SK-N-SH (cell line): ENCODE measurements at regions not wholly inside any gene's neighbourhood (a gene's known extent, or its start where the extent isn't known, plus 50 kb on each side); places are given as distances from the start of the nearest gene placed in this dataset.

Source experiments
- CTCF ChIA-PET: fragments of 300-600, 350-600 bp; formaldehyde crosslinking; extraction: SDS; loops from one replicate; lab custom pipeline; 2021; lab: Yijun Ruan, JAX
- POLR2A ChIA-PET: fragments of 350-600 bp; sonication (Branson Sonifier 250); formaldehyde crosslinking; extraction: SDS; loops from one replicate; lab custom pipeline; 2020; ENCODE audit warnings: antibody characterized with exemption, inconsistent platforms; lab: Yijun Ruan, JAX
- DNase-seq: peaks from one replicate; pipeline ENCODE4 v3.0.0; 2012
- H2AFZ ChIP-seq: fragments of 200-600 bp; sonication (generic); 2 replicates; pipeline ENCODE4 v1.8.1; 2016; ENCODE audit warnings: antibody characterized with exemption, mild to moderate bottlenecking, low read depth
- H3F3A ChIP-seq: fragments of 200-600 bp; sonication (generic); replicated peaks from 2 replicates; pipeline ENCODE3; 2016; ENCODE audit warnings: antibody characterized with exemption, mild to moderate bottlenecking; ENCODE audit not compliant: insufficient read depth
- H3K27ac ChIP-seq, 2 experiments: fragments of 200-500 bp in 1 of 2; fragments of 200-600 bp in 1 of 2; sonication (Bioruptor generic) in 1 of 2; sonication (generic), shearing (Covaris generic) in 1 of 2; 2 replicates each; pipeline versions ENCODE4 v1.5.1 to v1.6.1; 2014 to 2016; ENCODE audit warnings: low read depth in 2 of 2, inconsistent platforms in 1 of 2, low read length in 1 of 2, mild to moderate bottlenecking in 1 of 2, mixed read lengths in 1 of 2
- H3K27me3 ChIP-seq: fragments of 200-600 bp; sonication (generic), shearing (Covaris generic); 2 replicates; pipeline ENCODE4 v1.6.1; 2016; ENCODE audit warnings: mixed run types; ENCODE audit not compliant: insufficient read depth
- H3K36me3 ChIP-seq, 2 experiments: fragments of 200-500 bp in 1 of 2; fragments of 200-600 bp in 1 of 2; sonication (Bioruptor generic) in 1 of 2; sonication (generic) in 1 of 2; replicated peaks in 1 of 2; 2 replicates each; pipeline versions ENCODE3 to v1.5.1; 2014 to 2016; ENCODE audit warnings: low read length in 1 of 2, mild to moderate bottlenecking in 1 of 2; ENCODE audit not compliant: insufficient read depth in 2 of 2, control insufficient read depth in 1 of 2
- H3K4me1 ChIP-seq, 2 experiments: fragments of 200-500 bp in 1 of 2; fragments of 200-600 bp in 1 of 2; sonication (Bioruptor generic) in 1 of 2; sonication (generic), shearing (Covaris generic) in 1 of 2; 2 replicates each; pipeline versions ENCODE4 v1.5.1 to v1.6.1; 2014 to 2016; ENCODE audit warnings: low read depth in 1 of 2, low read length in 1 of 2, mixed run types in 1 of 2; ENCODE audit not compliant: insufficient read depth in 2 of 2, control insufficient read depth in 1 of 2
- H3K4me2 ChIP-seq: fragments of 200-600 bp; sonication (generic), shearing (Covaris generic); 2 replicates; pipeline ENCODE4 v1.6.1; 2017; ENCODE audit warnings: mixed run types
- H3K4me3 ChIP-seq, 2 experiments: fragments of 200-500 bp in 1 of 2; fragments of 200-600 bp in 1 of 2; sonication (Bioruptor generic) in 1 of 2; sonication (generic), shearing (Covaris generic) in 1 of 2; 2 replicates each; pipeline versions ENCODE4 v1.5.1 to v1.8.1; 2014 to 2016; ENCODE audit warnings: low read depth in 2 of 2, inconsistent platforms in 1 of 2, low read length in 1 of 2, mild to moderate bottlenecking in 1 of 2, mixed read lengths in 1 of 2, moderate library complexity in 1 of 2
- H3K79me2 ChIP-seq: fragments of 200-600 bp; sonication (generic); 2 replicates; pipeline ENCODE4 v1.8.1; 2017; ENCODE audit warnings: mild to moderate bottlenecking; ENCODE audit not compliant: insufficient read depth
- H3K9ac ChIP-seq: fragments of 200-600 bp; sonication (generic); 2 replicates; pipeline ENCODE4 v1.6.1; 2017; ENCODE audit warnings: mixed run types
- H3K9me2 ChIP-seq: fragments of 200-600 bp; sonication (generic); 2 replicates; pipeline ENCODE4 v1.6.1; 2017; ENCODE audit warnings: mixed run types
- H3K9me3 ChIP-seq: fragments of 200-600 bp; sonication (generic); 2 replicates; pipeline ENCODE4 v1.6.1; 2017; ENCODE audit warnings: mixed run types, mild to moderate bottlenecking, moderate library complexity
- H4K20me1 ChIP-seq: fragments of 200-600 bp; sonication (generic); 2 replicates; pipeline ENCODE4 v1.6.1; 2017; ENCODE audit warnings: mild to moderate bottlenecking, mixed run types; ENCODE audit not compliant: insufficient read depth
- EP300 ChIP-seq, 2 experiments: IDR thresholded peaks; 2 replicates each; pipeline versions ENCODE4 v1.4.0 to v1.6.1; 2012; ENCODE audit warnings: borderline replicate concordance in 1 of 2, low read depth in 1 of 2, low read length in 1 of 2
- EZH2phosphoT487 ChIP-seq: fragments of 200-600 bp; sonication (generic); IDR thresholded peaks from 2 replicates; pipeline ENCODE4 v1.6.1; 2017; ENCODE audit warnings: low read depth, mixed run types, mild to moderate bottlenecking, antibody characterized with exemption, moderate library complexity, borderline replicate concordance
- FOXJ3 ChIP-seq: sonication (generic); formaldehyde crosslinking; IDR thresholded peaks from 2 replicates; pipeline ENCODE4 v1.5.1; 2020; ENCODE audit warnings: mild to moderate bottlenecking, missing genetic modification reagents
- FOXM1 ChIP-seq: IDR thresholded peaks from 2 replicates; pipeline ENCODE4 v1.4.0; 2012; ENCODE audit warnings: low read depth, mild to moderate bottlenecking
- GATA2 ChIP-seq: sonication (generic); formaldehyde crosslinking; IDR thresholded peaks from 2 replicates; pipeline ENCODE4 v1.5.0; 2020; ENCODE audit warnings: mild to moderate bottlenecking, missing genetic modification reagents
- IRF3 ChIP-seq: fragments of 150-350 bp; IDR thresholded peaks from 2 replicates; pipeline ENCODE4 v1.6.1; 2016; ENCODE audit warnings: mild to moderate bottlenecking, low read depth, low read length
- MXI1 ChIP-seq: IDR thresholded peaks from 2 replicates; pipeline ENCODE4 v1.6.1; 2012; ENCODE audit warnings: mild to moderate bottlenecking, low read depth, low read length, improper control_type of control experiment
- POLR2AphosphoS5 ChIP-seq: IDR thresholded peaks from 2 replicates; pipeline ENCODE4 v1.6.1; 2012; ENCODE audit warnings: low read depth, low read length
- RFX5 ChIP-seq: IDR thresholded peaks from 2 replicates; pipeline ENCODE4 v1.6.1; 2012; ENCODE audit warnings: mild to moderate bottlenecking, improper control_type of control experiment, low read length
- RXRA ChIP-seq: IDR thresholded peaks from 2 replicates; pipeline ENCODE4 v1.4.0; 2012; ENCODE audit warnings: low read depth, mild to moderate bottlenecking, borderline replicate concordance
- SMC3 ChIP-seq: IDR thresholded peaks from 2 replicates; pipeline ENCODE4 v1.6.1; 2012; ENCODE audit warnings: low read depth, low read length, improper control_type of control experiment
- TAF1 ChIP-seq: IDR thresholded peaks from 2 replicates; pipeline ENCODE4 v1.6.1; 2012; ENCODE audit warnings: low read depth, mild to moderate bottlenecking, low read length, moderate library complexity, borderline replicate concordance
- TCF12 ChIP-seq: IDR thresholded peaks from 2 replicates; pipeline ENCODE4 v1.4.0; 2012
- TEAD4 ChIP-seq: IDR thresholded peaks from 2 replicates; pipeline ENCODE4 v1.4.0; 2012; ENCODE audit warnings: mild to moderate bottlenecking, borderline replicate concordance; ENCODE audit not compliant: insufficient read depth
- YY1 ChIP-seq: IDR thresholded peaks from 2 replicates; pipeline ENCODE4 v1.4.0; 2012; ENCODE audit warnings: low read depth, mild to moderate bottlenecking
- WGBS: methylation state at CpG from one replicate; pipeline ENCODE4 v1.1.6; 2017; ENCODE audit warnings: low lambda C conversion rate; 5-methylcytosine and 5-hydroxymethylcytosine counted together
- TF ChIP-seq, protein P1 (sequence below): IDR thresholded peaks from 2 replicates; pipeline ENCODE4 v1.4.0; 2012; ENCODE audit warnings: low read depth, borderline replicate concordance
- TF ChIP-seq, protein P2 (sequence below): fragments of 200-600 bp; sonication (generic); IDR thresholded peaks from 2 replicates; pipeline ENCODE4 v1.6.1; 2017; ENCODE audit warnings: antibody characterized with exemption, mild to moderate bottlenecking, moderate library complexity
- TF ChIP-seq, protein P3 (sequence below): IDR thresholded peaks from 2 replicates; pipeline ENCODE4; 2012

- H3F3A ChIP-seq, result no peaks in the 10 kb centered on the region
- H4K20me1 ChIP-seq, result no peaks in the 10 kb centered on the region
- ChIA-PET POLR2A (no interaction called here), CTCF (no interaction called here)
- H3K9me3 ChIP-seq, result no peaks in the 10 kb centered on the region
- H3K27ac ChIP-seq, result no peak overlapping the region
- 50% methylated on average over 4 of the region's 4 CpGs for WGBS
- no peak overlapping the region for H3K4me3 ChIP-seq
- no peaks in the 10 kb centered on the region for H3K79me2 ChIP-seq
- H3K4me2 ChIP-seq, result no peak overlapping the region
- no peak for DNase-seq
- no peaks in the 10 kb centered on the region for H3K27me3 ChIP-seq
- no peak overlapping the region for H3K9ac ChIP-seq
- H3K4me1 ChIP-seq, result no peaks in the 10 kb centered on the region
- TF ChIP-seq TEAD4 (no peak), TCF12 (no peak), TAF1 (no peak), GATA2 (CRISPR knock-in tag) (no peak), FOXJ3 (CRISPR knock-in tag) (no peak), RFX5 (no peak), YY1 (no peak), SMC3 (no peak)
- TF ChIP-seq, protein P1, sequence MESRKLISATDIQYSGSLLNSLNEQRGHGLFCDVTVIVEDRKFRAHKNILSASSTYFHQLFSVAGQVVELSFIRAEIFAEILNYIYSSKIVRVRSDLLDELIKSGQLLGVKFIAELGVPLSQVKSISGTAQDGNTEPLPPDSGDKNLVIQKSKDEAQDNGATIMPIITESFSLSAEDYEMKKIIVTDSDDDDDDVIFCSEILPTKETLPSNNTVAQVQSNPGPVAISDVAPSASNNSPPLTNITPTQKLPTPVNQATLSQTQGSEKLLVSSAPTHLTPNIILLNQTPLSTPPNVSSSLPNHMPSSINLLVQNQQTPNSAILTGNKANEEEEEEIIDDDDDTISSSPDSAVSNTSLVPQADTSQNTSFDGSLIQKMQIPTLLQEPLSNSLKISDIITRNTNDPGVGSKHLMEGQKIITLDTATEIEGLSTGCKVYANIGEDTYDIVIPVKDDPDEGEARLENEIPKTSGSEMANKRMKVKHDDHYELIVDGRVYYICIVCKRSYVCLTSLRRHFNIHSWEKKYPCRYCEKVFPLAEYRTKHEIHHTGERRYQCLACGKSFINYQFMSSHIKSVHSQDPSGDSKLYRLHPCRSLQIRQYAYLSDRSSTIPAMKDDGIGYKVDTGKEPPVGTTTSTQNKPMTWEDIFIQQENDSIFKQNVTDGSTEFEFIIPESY, result no peak
- TF ChIP-seq, protein P2, sequence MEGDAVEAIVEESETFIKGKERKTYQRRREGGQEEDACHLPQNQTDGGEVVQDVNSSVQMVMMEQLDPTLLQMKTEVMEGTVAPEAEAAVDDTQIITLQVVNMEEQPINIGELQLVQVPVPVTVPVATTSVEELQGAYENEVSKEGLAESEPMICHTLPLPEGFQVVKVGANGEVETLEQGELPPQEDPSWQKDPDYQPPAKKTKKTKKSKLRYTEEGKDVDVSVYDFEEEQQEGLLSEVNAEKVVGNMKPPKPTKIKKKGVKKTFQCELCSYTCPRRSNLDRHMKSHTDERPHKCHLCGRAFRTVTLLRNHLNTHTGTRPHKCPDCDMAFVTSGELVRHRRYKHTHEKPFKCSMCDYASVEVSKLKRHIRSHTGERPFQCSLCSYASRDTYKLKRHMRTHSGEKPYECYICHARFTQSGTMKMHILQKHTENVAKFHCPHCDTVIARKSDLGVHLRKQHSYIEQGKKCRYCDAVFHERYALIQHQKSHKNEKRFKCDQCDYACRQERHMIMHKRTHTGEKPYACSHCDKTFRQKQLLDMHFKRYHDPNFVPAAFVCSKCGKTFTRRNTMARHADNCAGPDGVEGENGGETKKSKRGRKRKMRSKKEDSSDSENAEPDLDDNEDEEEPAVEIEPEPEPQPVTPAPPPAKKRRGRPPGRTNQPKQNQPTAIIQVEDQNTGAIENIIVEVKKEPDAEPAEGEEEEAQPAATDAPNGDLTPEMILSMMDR, result no peak
- TF ChIP-seq, protein P3, sequence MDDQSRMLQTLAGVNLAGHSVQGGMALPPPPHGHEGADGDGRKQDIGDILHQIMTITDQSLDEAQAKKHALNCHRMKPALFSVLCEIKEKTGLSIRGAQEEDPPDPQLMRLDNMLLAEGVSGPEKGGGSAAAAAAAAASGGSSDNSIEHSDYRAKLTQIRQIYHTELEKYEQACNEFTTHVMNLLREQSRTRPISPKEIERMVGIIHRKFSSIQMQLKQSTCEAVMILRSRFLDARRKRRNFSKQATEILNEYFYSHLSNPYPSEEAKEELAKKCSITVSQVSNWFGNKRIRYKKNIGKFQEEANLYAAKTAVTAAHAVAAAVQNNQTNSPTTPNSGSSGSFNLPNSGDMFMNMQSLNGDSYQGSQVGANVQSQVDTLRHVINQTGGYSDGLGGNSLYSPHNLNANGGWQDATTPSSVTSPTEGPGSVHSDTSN, result no peak
- no peak overlapping the region for H2AFZ ChIP-seq
- no peaks in the 10 kb centered on the region for H3K9me2 ChIP-seq
- H3K36me3 ChIP-seq, result no peaks in the 10 kb centered on the region
Measured at GRCh38 chr18:56516789-56517188, 121.6 kb downstream of the TXNL1 start.

DNA sequence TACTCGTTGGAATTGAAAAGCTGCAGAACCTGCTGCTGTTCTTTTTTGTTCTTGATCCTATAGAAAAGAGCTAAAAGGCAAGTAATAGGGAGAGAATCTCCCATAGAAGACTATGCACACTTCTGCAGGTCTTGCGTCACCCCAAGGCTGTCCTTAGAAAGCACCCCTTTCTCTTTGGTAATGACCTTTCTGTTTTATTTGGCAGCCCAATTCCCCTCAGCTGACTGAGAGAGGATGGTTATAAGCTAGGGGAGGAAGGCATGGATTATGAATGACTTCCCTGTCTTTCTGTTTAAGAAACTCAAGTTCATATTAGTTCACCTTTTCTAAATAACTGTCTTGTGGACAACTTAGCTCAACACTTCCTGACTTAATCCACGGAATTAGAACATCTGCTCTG lies 122.9 kb downstream of the TXNL1 start:
- Histone ChIP-seq H3K4me3 (no peak overlapping the region), H3K9ac (no peak overlapping the region), H3K79me2 (no peaks in the 10 kb centered on the region), H3K9me3 (no peaks in the 10 kb centered on the region), H3K4me1 (no peaks in the 10 kb centered on the region), H3K27ac (no peak overlapping the region), H3K9me2 (no peaks in the 10 kb centered on the region), H4K20me1 (no peaks in the 10 kb centered on the region), H3K4me2 (no peak overlapping the region), H3K27me3 (no peaks in the 10 kb centered on the region), H2AFZ (no peak overlapping the region), H3K36me3 (no peaks in the 10 kb centered on the region), H3F3A (no peaks in the 10 kb centered on the region)
- TF ChIP-seq MXI1, result no peak
- TF ChIP-seq RXRA, result no peak
- TF ChIP-seq EZH2phosphoT487, result no peak
- no peak for TF ChIP-seq IRF3
- no peak for TF ChIP-seq FOXM1
- no peak for TF ChIP-seq POLR2AphosphoS5
- TF ChIP-seq GATA2 (CRISPR knock-in tag), result no peak
- no peak for TF ChIP-seq EP300 (IDR thresholded peaks at IDR 0.05; ENCODE audit: borderline replicate concordance in 1 of 2, low read depth in 1 of 2, low read length in 1 of 2)
- 59% methylated on average over 3 of the region's 3 CpGs for WGBS
- DNase-seq, result no peak
- ChIA-PET CTCF (interaction anchor here (0.9 kb wide), 1 partner anchor 19 kb away, joined by 3 read pairs; no protein-coding TSS in a partner anchor), POLR2A (no interaction called here)
